Fibroblast of skin of left biceps (primary cell): ENCODE measurements at regions not wholly inside any gene's neighbourhood (a gene's known extent, or its start where the extent isn't known, plus 50 kb on each side); places are given as distances from the start of the nearest gene placed in this dataset.

ENCODE experiments used
- DNase-seq, 2 experiments: peaks; one replicate each; pipeline ENCODE4 v3.0.0-alpha.2; 2013; ENCODE audit warnings: low read depth in 2 of 2

DNA sequence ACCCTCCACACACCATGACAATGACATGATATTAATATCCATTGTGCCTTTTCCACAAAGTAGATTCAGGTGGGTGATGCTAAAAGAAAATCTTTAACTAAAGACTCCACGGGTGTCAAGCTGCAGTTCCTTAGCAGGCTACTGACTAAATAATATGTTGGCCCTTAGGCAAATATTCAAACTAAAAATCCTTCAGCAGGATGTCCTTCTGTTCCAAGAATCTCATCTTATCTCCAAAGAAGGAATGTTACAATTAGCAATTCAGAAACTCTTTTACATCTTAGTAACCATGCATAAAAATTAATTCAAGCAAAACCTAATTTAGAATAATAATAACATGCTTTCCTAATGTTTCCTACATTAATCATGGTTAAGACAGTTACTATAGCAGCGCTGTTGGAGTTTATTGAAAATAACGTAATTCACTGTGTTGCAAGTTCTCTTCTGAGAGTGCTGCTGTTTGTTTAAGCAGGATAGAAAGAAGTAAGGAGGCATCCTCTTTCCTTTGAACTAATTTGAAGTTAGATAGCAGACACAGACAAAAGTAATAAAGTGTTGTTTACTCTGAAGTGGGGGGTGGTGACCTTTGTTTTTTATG, 414.8 kb upstream of the CDH4 start:
- no peak for DNase-seq

DNA sequence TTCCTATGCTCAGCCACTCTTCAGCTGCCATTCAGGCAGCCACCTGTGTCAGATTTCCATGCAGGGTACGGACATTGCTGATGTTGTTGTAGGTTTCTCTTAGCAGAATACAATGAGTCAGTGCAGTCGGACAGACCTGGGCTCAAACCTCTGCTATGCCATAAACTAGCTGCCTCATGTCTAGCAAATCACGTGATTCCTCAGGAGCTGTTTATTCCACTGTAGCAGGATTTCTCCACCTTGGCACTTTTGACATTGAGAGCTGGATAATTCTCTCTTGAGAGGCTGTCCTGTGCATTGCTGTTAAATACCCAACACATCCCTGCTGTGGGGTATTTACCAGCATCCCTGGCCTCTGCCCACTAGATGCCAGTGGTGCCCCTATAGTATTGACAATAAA, 413.8 kb upstream of the CDH4 start:
- DNase-seq = no peak

DNA sequence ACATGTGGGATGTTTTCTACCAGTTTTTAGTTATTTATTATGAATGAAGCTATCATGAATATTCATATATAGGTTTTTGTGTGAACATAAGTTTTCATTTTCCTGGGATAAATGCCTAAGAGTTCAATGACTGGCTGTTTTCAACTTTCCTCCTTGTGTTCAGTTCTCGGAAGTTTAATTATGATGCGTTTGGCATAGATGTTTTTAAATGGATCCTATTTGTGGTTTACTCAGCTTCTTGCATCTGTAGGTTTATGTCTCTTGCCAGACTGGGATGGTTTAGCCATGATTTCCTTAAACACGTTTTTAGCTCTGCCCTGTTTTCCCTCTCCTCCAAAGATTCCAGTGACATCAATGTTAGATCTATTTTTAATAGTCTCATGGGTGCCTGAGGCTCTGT, 411.1 kb upstream of the CDH4 start:
- DNase-seq = no peak

DNA sequence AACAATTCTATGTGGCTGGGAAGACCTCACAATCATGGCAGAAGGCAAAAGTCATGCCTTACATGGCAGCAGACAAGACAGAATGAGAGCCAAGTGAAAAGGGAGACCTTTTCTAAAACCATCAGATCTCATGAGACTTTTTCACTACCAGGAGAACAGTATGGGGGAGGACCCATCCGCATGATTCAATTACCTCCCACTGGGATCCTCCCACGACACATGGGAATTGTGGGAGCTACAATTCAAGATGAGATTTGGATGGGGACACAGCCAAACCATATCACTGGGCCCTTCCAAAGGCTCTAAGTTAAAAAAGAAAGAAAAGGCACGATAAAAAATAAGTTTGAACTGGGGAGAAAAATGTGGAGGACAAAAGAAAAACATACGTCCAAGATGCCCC, 406.9 kb upstream of the CDH4 start:
- DNase-seq = no peak

DNA sequence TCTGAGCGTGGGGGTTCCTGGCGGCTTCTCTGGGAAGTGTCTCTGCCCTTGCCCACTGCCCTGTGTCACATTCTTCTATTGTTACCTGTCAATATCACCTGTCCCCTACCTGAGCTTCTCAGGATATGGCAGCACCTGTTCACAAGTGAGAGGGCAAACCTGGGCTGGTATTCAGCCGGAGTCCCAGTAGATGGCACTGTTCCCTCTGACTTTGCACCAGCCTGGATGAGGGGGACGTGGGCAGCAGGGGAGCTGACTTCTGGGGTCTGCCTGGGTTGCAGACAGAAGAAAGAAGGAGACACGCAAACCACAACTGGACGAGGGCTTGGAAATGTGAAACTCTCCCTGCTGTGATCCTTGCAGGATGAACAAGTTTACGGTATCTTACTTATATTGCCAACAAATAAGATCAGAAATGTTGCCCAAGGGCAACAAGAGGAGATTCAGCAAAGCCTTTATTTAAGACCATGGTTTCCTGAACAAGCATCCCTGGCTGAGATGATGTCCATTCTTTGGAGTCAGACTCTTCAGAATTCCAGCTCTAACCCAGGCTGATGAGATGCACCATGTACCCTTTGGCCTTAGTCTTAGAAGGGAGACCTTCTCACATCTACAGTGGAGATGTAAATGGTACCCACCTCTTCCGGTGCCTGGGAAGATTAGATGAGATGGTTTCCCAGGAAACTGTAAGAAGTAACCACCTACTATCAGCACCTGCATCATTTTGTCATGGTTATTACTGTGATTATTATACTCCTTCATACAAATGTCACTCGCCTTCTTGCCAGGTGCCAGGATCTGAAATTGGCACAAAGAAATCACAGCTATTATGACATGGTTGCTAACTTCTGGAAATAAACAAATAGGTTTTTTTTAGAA, 400.0 kb upstream of the CDH4 start:
- no peak for DNase-seq

DNA sequence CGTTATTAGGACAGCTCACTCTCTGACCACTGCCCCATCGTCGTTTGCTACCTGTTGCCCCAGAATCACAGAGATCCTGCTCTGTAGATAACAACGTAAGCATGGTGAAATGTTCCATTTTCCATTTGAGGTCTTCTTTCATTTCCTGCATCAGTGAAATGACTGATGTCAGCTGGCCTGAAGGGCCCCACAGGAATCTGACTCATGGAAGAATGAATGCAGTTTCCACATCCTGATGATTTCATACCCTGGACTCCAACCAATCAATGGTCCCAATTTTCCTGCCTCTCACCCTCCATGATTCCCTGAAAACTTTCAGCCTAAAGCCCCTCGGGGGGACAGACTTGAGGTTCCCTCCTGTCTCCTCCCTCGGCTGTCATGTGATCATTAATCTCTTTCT, 394.4 kb upstream of the CDH4 start:
- peak; percentile 33 to 40 for DNase-seq

DNA sequence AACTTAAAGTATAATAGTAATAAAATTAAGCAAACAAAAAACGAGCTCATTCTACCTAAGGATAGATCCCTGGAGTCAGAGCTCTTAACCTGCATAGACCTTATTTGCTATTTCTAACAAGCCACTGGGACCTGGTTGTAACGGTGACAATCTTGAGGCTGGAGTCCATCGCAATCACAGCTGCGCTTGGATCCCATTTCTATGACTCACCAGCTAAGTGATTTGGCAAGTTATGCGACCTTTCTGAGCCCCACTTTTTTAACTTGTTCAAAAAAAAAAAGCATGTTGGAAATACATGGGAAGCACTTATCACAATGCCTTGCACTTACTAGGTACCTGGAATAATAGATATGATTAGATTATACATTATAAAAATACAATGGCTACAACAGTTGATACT, 389.5 kb upstream of the CDH4 start:
- no peak for DNase-seq

DNA sequence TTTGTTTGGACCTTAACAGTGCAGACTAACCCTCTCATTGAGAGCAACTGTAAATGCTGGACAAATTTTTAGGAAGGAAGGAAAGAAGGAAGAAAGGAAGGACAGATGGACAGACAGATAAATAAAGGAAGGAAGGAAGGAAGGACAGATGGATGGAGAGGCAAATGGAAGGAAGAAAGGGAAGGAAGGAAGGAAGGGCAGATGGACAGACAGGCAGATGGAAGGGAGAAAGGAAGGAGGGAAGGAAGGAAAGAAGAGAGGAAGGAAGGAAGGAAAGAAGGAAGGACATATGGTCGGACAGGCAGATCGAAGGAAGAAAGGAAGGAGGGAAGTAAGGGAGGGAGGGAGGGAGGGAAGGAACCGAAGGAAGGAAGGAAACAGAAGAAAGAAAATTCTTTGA, 388.5 kb upstream of the CDH4 start:
- no peak for DNase-seq

DNA sequence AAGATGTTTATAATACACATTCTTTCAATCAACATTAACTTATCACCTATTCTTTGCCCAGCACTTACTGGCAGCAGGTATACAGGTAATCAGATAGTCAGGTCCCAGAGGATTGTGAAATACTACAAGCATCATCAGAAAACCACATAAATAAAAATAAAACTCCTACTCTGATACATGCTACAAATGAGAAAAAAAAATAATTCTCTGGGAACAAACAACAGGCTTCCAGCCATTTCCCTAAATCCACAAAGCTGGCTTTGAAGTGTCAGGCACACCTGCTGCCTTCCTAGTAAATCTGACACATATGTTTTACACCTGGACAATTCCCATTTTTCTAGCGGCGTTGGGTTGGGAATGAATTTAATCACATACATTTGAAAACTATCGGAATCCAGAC, 384.5 kb upstream of the CDH4 start:
- DNase-seq = no peak

DNA sequence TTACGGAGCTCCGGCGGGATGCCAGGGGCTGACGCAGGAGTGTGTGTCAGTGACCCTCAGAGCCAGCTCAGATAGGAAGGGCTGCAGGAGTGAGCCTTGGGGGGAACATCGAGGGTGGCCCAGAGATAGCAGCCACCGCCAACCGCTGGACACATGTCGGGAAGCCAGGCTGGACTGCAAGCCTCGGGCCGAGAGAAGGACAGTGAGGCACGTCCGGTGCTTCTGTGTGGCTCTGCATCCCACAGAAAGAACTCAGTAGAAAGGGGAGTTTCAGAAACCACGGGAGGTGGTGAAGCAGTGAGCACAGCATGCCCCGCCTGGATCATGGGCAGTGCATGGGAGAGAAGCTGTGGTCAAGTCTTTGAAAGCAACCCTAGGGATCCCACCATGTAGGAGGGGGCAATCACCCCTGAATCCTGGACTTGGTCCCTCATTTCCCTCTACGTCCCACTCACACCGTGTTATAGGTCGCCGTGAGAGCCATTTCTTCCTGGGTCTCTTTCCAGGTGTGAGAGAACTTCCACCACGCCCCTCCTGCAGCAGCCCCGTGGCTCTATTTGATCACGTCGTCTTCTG, 383.7 kb upstream of the CDH4 start:
- no peak for DNase-seq

DNA sequence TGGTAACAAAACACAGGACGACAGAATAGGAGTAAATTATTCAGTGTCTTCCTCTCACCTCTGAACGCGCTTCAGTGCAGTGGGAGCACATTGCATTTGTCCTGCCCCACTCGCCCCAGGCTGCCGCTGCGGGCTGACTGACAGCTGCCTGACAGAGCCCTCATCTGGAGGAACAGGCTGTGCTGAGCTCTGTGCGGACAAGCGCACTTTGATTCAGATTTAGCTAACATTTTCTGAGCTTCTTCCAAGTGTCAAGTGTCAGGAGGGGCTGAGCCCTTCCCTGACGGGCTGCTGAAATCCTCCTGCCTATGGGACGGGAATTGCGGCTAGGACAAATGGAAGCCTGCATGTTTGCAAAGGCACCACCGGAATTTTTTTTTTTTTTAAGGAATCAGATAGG, 383.0 kb upstream of the CDH4 start:
- no peak for DNase-seq

DNA sequence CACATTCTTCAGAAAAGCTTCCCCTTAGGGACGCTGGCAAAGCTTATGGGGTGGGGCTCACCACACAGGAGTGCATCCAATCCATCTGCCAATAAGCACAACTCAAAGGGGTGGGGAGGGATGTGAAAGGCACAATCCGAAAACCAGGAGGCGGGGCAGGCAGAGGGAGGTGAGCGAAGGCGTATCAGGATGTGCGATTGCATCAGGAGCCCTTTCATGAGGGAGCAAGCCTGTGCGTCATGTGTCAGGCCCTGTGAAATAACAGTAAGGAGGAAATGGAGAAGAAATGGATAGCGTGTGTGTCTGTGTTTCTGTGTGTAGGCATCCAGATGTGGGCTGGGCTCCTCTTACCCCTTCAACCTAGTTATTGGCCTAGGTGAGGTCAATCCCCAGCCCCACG, 382.4 kb upstream of the CDH4 start:
- DNase-seq = no peak

DNA sequence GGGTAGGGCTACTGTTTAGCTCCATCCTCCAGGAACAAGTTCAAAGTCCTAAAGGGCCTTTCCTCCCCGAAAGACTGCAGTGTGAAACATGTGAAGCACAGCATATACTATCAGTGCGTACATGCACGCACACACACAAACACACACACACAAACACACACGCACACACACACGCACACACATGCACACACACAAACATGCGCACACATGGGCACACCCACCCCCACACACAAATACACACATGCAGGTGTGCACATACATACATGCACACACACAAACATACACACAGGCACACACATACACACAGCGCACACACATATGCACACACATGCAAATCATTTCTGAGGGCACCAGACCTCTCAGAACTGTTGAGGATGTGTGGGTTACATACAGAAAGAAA, 382.0 kb upstream of the CDH4 start:
- no peak for DNase-seq

DNA sequence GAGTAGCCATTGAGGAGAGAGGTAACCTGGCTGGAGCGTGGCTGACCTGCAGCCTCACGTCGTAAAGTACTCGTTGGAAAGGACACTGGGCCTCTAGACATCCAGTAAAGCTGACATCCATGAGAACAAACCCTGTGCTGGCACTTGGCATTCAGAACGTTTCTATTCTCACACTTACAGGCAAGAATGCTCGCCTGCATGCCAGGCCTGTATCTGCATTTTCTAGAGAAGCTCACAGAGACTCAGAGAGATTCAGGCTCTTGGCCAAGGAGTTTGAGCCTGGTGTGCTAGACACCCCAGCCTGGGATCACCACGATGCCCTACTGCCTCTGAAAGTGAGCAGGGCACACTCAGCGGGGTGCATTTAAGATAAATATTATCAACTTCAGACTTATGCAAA, 379.8 kb upstream of the CDH4 start:
- DNase-seq = no peak

DNA sequence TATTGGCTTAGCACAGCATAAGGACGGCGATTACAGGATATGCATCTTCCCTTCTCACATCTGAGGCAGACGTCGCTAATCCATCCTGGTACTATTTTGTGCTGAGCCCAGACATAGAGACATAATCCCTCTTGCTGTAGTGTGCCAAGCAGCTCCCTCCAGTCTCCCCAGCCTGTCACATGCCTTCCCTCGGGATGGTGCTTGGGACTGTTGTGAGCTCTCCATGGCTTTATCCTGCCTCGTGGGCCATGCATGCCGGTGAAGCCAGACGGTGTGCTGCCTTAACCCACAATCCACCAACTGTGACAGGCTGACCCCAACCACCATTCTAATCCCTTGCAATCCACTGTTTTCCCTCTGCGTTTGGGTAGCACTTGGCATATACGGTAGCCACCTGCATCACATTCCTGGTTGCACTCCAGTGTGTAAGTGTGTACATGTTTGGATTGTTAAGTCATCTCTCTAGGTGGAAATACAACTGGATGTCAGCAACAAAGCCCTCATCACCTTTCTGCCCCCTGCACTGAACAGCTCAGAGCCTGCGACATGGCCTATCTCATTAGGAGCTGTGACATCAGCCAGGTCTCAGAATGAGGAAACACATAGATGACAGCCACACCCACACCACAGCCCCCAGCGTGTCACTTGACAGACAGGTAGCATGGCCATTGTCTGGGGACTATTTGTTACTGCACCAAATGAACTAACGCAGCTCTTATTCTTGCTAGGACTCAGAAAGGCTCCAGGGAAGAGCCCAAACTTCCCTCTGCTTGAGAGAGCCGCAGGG, 374.8 kb upstream of the CDH4 start:
- DNase-seq = no peak

DNA sequence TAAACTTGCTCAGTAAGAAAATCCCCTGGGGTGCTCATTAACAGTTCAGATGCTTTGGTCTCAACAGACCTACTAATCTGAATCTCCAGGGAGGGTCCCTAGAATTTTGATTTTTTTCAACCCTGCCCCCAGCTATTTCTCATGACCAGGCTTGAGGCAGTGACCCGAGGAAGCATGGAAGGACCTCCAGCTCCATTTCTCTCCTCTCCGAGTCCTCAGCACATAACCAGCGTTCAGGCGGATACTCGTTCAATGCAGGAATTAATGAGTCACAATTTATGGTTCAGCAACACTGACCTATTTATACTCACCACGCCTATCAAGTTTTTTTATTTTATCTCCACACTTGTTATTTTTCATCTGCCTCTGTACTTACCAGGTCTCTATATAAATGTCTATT, 369.2 kb upstream of the CDH4 start:
- no peak for DNase-seq

DNA sequence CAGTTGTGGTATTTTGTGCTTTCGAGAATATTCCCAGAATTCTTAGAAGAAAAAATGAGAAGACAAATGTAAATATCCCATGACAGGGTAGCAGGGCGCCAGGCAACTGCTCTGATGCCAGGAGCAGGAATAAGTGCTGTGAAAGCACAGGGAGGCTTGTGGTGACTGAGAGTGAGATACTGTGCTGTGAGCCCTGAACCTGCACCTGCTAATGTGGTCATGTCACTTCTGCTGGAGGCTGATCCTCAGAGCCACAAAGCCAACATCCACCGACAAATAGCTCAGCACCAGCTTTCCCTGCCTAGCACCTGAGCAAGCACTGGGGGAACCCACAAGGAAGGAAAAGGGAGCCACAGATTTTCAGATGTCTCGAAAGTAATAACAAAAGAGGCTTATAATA, 368.6 kb upstream of the CDH4 start:
- DNase-seq = no peak

DNA sequence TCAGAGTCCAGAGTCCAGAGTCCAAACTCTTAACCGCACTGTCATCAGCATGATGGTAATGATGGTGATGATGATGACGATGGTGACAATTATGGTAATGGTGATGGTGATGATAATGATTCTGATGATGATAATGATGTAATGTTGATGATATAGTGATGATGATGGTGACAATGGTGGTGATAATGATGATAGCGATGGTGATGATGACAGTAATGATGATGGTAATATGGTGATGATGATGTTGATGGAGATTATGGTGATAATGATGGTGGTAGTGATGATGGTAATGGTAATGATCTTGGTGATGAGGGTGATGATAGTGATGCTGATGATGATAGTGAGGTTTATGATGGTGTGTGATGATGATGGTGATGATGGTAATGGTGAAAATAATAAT, 367.8 kb upstream of the CDH4 start:
- DNase-seq = no peak

DNA sequence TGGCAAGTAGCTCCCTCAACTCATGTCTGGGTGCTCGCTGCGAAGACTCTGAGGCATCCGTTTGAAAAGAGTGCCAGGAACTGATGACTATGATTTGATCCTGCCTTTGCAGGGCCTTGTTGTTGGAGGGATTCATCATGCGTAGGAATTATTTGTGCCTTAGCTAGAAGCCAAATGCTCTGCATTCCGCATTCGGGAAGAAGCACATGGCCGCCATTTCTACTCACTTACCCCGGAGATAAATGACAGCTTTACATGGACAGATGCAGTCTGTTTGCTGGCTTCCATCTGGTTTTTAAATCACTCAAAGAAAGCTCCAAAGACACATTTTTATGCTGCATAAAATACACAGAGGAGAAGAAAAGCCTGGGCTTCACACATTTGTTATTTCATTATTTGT, 363.3 kb upstream of the CDH4 start:
- no peak for DNase-seq

DNA sequence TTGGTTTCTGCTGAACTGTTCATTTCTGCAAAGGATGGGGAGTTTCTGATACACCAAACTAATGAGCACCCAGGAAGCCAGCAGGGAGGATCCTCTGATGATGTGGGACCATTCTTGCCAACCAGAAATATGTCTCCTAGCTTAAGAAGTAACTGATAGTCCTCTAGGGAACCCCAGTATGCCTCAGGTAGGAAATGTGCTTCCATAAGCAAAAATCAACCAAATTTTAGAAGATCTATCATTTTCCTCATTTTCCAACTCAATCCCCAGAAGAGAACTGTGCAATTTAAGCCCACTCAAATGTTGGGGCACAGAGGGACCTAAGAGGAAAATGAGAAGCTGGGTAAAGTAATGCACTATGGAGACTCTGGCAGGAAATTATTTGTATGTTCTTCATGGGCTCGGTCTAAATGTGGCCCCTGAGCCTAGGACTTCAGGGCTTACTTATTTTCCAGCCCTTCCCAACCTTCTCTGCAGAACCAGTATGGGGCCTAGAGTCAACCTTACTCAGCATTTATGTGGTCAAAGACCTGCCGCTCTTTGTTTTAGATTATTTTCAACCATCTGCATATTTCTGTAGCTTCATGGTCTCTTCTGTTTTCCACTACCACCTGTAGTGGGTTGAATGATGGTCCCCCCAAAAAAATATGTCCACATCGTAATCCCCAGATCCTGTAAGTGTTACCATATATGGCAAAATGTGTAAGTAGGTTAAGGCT, 359.8 kb upstream of the CDH4 start:
- no peak for DNase-seq

DNA sequence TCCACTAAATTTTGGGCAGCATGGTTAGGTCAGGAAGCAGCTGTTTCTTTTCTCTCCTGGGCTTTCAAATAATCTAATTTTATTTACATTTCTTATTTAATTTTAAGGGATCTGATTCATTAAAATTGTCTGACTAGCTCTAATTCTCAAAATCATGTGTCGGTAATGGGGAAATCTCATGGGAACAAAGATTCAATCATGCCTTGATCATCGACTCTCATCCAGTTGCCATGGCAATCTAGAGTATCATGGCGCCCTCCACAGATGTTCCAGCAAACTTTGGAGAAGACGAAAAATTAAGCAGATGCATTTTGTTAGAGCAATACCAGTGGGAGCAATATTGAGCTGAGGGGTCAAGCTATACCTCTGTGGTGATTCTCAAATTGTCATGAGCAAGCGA, 358.0 kb upstream of the CDH4 start:
- no peak for DNase-seq
